ENCODE measurements at regions not wholly inside any gene's neighbourhood (a gene's known extent, or its start where the extent isn't known, plus 50 kb on each side); places are given as distances from the start of the nearest gene placed in this dataset.

DNA sequence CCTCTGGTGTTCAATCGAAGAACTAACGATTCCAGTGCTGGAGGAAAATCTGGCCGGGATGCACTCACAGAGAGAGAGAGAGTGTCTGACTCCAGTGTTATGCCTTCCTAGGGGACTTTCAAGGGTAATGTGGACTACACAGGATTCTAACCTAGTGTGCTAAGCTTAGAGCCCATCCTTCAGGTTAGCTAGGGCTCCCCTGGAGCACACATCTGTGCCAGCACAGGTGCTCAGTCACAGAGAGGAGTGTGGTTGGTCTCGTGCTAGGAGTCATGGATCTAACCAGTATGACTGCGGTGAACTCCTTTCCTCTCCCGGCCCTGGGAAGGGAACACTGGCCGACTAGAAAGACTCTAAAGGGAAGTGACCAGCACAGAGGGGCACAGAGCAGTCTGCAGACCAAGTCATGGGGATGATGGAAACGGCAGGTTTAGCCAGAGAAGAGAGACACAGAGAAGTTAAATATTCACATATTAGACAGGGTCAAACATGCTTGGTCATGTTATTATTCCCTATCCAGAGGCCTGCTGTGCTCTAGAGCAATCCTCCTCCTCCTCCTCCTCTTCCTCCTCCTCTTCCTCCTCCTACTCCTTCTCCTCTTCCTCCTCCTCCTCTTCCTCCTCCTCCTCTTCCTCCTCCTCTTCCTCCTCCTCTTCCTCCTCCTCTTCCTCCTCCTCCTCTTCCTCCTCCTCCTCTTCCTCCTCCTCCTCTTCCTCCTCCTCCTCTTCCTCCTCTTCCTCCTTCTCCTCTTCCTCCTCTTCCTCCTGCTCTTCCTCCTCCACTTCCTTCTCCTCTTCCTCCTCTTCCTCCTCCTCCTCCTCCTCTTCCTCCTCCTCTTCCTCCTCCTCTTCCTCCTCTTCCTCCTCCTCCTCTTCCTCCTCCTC is 280.3 kb downstream of the XXYLT1 start:
- no peak overlapping the region for H3K27ac Mint-ChIP-seq
- peaks cover 18% of the 10 kb centered on the region for H3K27me3 Mint-ChIP-seq
- H3K4me1 Mint-ChIP-seq: no peaks in the 10 kb centered on the region
- no peak overlapping the region for H3K4me3 Mint-ChIP-seq
- peaks cover 2% of the 10 kb centered on the region for H3K36me3 Mint-ChIP-seq
- H3K9me3 Mint-ChIP-seq: no peaks in the 10 kb centered on the region

- H3K9me3 Mint-ChIP-seq: no peaks in the 10 kb centered on the region
- H3K27me3 Mint-ChIP-seq: peaks cover 13% of the 10 kb centered on the region
- H3K4me3 Mint-ChIP-seq: no peak overlapping the region
- H3K4me1 Mint-ChIP-seq: no peaks in the 10 kb centered on the region
- no peak overlapping the region for H3K27ac Mint-ChIP-seq
- peaks cover 2% of the 10 kb centered on the region for H3K36me3 Mint-ChIP-seq
These were observed 279.7 kb downstream of the XXYLT1 start for GRCh38 chr3:194991338-194991654.

DNA sequence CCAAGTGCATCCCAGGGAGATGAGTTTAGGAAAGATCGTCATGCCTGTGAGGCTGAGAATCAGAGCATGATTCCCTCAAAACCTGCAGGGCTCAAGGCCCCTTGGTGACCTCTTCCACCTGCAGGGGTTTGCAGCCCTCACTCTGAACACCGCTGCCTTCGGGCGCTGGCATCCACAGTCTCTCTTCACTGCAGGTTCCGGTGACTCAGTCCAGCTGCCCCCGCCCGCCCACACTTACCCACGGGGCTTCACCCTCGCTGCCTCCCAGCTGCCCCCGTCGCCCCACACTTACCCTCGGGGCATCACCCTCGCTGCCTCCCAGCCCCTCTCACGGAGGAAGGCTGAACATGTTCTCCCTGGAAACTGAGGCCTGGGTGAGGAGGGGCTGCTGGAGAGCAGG is 277.1 kb downstream of the XXYLT1 start:
- no peak overlapping the region for H3K27ac Mint-ChIP-seq
- H3K9me3 Mint-ChIP-seq: no peaks in the 10 kb centered on the region
- H3K27me3 Mint-ChIP-seq: peaks cover 7% of the 10 kb centered on the region
- no peak overlapping the region for H3K4me3 Mint-ChIP-seq
- peaks cover 4% of the 10 kb centered on the region for H3K36me3 Mint-ChIP-seq
- no peaks in the 10 kb centered on the region for H3K4me1 Mint-ChIP-seq

GRCh38 chr3:194994551-194994981 is 276.4 kb downstream of the XXYLT1 start:
- Mint-ChIP-seq H3K9me3 (no peaks in the 10 kb centered on the region), H3K27me3 (peaks cover 7% of the 10 kb centered on the region), H3K36me3 (peaks cover 4% of the 10 kb centered on the region), H3K27ac (no peak overlapping the region), H3K4me1 (no peaks in the 10 kb centered on the region), H3K4me3 (no peak overlapping the region)

- Mint-ChIP-seq H3K36me3 (peaks cover 4% of the 10 kb centered on the region), H3K4me3 (no peak overlapping the region), H3K4me1 (no peaks in the 10 kb centered on the region), H3K9me3 (no peaks in the 10 kb centered on the region), H3K27ac (no peak overlapping the region), H3K27me3 (peaks cover 7% of the 10 kb centered on the region)
These were observed 275.6 kb downstream of the XXYLT1 start for GRCh38 chr3:194995334-194995733.

GRCh38 chr3:194995922-194996321 is 275.0 kb downstream of the XXYLT1 start:
- H3K27me3 Mint-ChIP-seq: peaks cover 7% of the 10 kb centered on the region
- H3K27ac Mint-ChIP-seq: no peak overlapping the region
- no peaks in the 10 kb centered on the region for H3K4me1 Mint-ChIP-seq
- peaks cover 4% of the 10 kb centered on the region for H3K36me3 Mint-ChIP-seq
- H3K4me3 Mint-ChIP-seq: no peak overlapping the region
- H3K9me3 Mint-ChIP-seq: no peaks in the 10 kb centered on the region

DNA sequence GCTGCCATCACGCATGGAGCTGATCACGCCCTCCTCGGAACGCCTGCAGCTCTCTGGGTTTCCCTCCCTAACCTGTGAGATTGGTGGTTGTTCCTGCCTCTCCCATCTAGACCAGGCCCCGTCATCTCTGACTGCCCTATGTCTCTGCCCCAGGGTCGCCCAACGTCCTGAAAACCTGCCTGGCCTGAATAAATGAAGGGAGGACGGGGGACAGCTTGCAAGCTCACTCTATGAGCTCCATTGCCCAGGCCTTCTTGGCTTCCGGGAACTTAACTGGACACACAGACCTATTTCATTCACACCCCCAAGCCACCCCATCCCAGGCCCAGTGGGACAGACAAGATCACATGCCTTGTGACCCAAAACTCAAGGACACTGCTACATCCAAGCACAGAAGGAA is 274.2 kb downstream of the XXYLT1 start:
- Mint-ChIP-seq H3K36me3 (peaks cover 4% of the 10 kb centered on the region), H3K27ac (no peak overlapping the region), H3K4me3 (no peak overlapping the region), H3K9me3 (no peaks in the 10 kb centered on the region), H3K4me1 (peaks cover 0 to 3% (median under 1%) of the 10 kb centered on the region in 3 donors), H3K27me3 (peaks cover 7% of the 10 kb centered on the region)

DNA sequence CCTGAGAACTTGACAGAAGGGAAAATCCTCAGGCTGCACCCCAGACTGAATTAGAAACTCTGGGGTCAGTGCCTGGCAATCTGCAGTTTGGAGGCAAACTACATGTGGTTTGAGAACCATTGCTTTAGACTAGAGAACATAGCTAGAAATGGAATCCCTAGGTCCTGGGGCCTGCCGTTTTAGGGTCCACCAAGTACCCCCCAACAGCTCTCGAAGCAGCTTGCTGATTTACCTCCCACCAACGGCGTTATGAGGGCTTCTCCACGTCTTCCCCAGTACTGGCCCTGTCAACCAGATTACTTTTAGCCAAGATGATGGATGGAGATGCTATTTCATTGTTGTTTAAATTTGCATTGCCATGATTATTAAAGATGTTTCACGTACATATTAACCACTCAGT is 272.5 kb downstream of the XXYLT1 start:
- Mint-ChIP-seq H3K36me3 (peaks cover 2% of the 10 kb centered on the region), H3K4me3 (no peak overlapping the region), H3K9me3 (no peaks in the 10 kb centered on the region), H3K27ac (no peak overlapping the region), H3K27me3 (peaks cover 7% of the 10 kb centered on the region), H3K4me1 (peaks cover 7 to 14% (median 7%) of the 10 kb centered on the region in 3 donors)

DNA sequence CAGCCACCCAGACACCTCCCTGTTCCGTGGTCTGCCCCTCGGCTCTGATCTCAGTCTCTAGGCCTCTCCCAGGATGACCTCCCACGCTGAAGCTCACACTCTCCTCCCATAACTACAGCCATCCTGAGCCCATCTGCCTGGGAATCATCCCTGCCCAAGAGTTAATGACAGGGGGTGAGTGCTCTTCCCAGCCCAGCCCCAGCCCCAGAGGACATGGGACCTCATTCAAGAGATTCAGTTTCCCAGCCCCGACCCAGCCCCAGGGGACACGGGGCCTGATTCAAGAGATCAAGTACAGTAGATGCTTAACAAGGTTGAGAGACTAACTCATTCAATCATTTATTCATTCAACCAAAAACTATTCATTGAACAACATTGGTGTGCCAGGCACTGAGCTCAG is 272.0 kb downstream of the XXYLT1 start:
- Mint-ChIP-seq H3K4me1 (peaks cover 7 to 15% (median 7%) of the 10 kb centered on the region in 3 donors), H3K27ac (no peak overlapping the region), H3K4me3 (no peak overlapping the region), H3K36me3 (peaks cover 2% of the 10 kb centered on the region), H3K27me3 (peaks cover 5% of the 10 kb centered on the region), H3K9me3 (no peaks in the 10 kb centered on the region)

DNA sequence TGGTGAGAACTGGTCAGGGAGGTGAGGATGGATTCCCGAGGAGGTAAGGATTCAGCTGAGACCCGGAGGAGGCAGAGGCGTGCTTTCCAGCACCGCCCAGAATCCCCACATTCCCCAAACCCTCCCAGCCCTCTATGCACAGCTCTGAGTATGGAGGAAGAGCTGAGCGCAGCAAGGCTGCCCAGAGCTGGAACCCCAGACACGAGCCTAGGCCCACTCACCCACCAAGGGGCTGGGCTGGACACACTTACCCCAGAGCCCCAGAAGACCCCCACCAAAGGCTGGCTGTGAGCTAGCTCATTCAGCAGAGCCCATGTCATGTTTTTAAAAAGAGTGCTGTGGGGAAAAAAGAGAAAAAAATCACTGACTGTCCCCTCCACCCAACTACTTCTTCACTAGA is 271.5 kb downstream of the XXYLT1 start:
- Mint-ChIP-seq H3K36me3 (peaks cover 2% of the 10 kb centered on the region), H3K4me1 (peaks cover 7 to 15% (median 9%) of the 10 kb centered on the region in 3 donors), H3K9me3 (no peaks in the 10 kb centered on the region), H3K27ac (no peak overlapping the region), H3K27me3 (peaks cover 5% of the 10 kb centered on the region), H3K4me3 (no peak overlapping the region)

- no peaks in the 10 kb centered on the region for H3K9me3 Mint-ChIP-seq
- H3K27me3 Mint-ChIP-seq: no peaks in the 10 kb centered on the region
- peaks cover 7 to 15% (median 9%) of the 10 kb centered on the region in 3 donors for H3K4me1 Mint-ChIP-seq
- H3K36me3 Mint-ChIP-seq: peaks cover 2% of the 10 kb centered on the region
- H3K4me3 Mint-ChIP-seq: no peak overlapping the region
- H3K27ac Mint-ChIP-seq: no peak overlapping the region
These were observed 269.7 kb downstream of the XXYLT1 start for GRCh38 chr3:195001261-195001660.

GRCh38 chr3:195001961-195002861 is 268.7 kb downstream of the XXYLT1 start:
- no peaks in the 10 kb centered on the region for H3K27me3 Mint-ChIP-seq
- peaks cover 7 to 19% (median 9%) of the 10 kb centered on the region in 3 donors for H3K4me1 Mint-ChIP-seq
- H3K27ac Mint-ChIP-seq: peak overlapping the region in 1 of 3 donors; percentile 14
- H3K4me3 Mint-ChIP-seq: peak overlapping the region in 1 of 4 donors; percentile 10
- H3K9me3 Mint-ChIP-seq: no peaks in the 10 kb centered on the region
- H3K36me3 Mint-ChIP-seq: peaks cover 2% of the 10 kb centered on the region

GRCh38 chr3:195003006-195003892 is 267.7 kb downstream of the XXYLT1 start:
- peaks cover 2% of the 10 kb centered on the region for H3K36me3 Mint-ChIP-seq
- H3K27ac Mint-ChIP-seq: no peak overlapping the region
- peaks cover 7 to 19% (median 9%) of the 10 kb centered on the region in 3 donors for H3K4me1 Mint-ChIP-seq
- H3K27me3 Mint-ChIP-seq: no peaks in the 10 kb centered on the region
- peak overlapping the region in 1 of 4 donors; percentile 55 for H3K4me3 Mint-ChIP-seq
- no peaks in the 10 kb centered on the region for H3K9me3 Mint-ChIP-seq

DNA sequence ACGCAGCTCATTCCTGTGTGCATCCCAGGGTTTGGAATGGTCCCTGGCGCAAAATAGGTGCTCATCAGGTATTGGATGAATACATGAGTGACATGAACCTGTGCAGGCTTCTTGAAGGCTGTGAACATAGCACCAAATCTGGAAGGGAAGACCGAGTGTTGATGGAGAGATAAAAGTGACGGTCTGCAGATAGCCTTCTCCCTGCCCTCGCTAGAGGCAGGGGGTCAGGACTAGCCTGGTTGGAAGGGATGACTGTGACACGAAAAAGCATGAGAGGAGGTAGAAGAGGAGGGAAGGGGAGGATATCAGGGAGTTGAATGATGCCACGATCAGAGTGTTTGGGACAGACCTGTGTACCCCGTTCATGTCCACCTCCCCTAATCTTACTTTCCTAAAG is 267.1 kb downstream of the XXYLT1 start:
- H3K4me3 Mint-ChIP-seq: no peak overlapping the region
- H3K27ac Mint-ChIP-seq: peak overlapping the region in 1 of 3 donors; percentile 73
- H3K27me3 Mint-ChIP-seq: peaks cover 2% of the 10 kb centered on the region
- H3K4me1 Mint-ChIP-seq: peaks cover 7 to 19% (median 9%) of the 10 kb centered on the region in 3 donors
- no peaks in the 10 kb centered on the region for H3K36me3 Mint-ChIP-seq
- H3K9me3 Mint-ChIP-seq: no peaks in the 10 kb centered on the region

Data from IgD-negative memory B cell (primary cell).